NCI-H2171 (cell line): ENCODE measurements at regions not wholly inside any gene's neighbourhood (a gene's known extent, or its start where the extent isn't known, plus 50 kb on each side); places are given as distances from the start of the nearest gene placed in this dataset.

ENCODE experiments used
- DNase-seq: peaks from one replicate; lab custom pipeline; 2025; lab: John Stamatoyannopoulos, UW

GRCh38 chr18:25962919-25963318, 127.5 kb downstream of the SS18 start:
- no peak for DNase-seq

GRCh38 chr18:25962176-25962575, 128.2 kb downstream of the SS18 start:
- DNase-seq, result no peak

- no peak for DNase-seq
Observed at GRCh38 chr18:25957017-25957416, 133.4 kb downstream of the SS18 start.

- no peak for DNase-seq
Observed at GRCh38 chr18:25953111-25953510, 137.3 kb downstream of the SS18 start.

GRCh38 chr18:25950321-25950720, 140.1 kb downstream of the SS18 start:
- DNase-seq, result no peak

GRCh38 chr18:25946540-25946939, 143.9 kb downstream of the SS18 start:
- DNase-seq, result no peak

GRCh38 chr18:25935356-25935755, 155.1 kb downstream of the SS18 start:
- peak; percentile 73 for DNase-seq

- no peak for DNase-seq
Observed at GRCh38 chr18:25931126-25931525, 159.3 kb downstream of the SS18 start.

- DNase-seq, result no peak
Observed at GRCh38 chr18:25929787-25930186, 160.6 kb downstream of the SS18 start.

- no peak for DNase-seq
Observed at GRCh38 chr18:25927830-25928229, 162.6 kb downstream of the SS18 start.

GRCh38 chr18:25923193-25923592, 167.2 kb downstream of the SS18 start:
- no peak for DNase-seq

GRCh38 chr18:25921677-25922421, 168.6 kb downstream of the SS18 start:
- peak; percentile 18 for DNase-seq

GRCh38 chr18:25915907-25916306, 174.5 kb downstream of the SS18 start:
- no peak for DNase-seq

GRCh38 chr18:25898965-25899364, 191.4 kb downstream of the SS18 start:
- peak; percentile 24 for DNase-seq

GRCh38 chr18:25896956-25897355, 193.5 kb downstream of the SS18 start:
- no peak for DNase-seq

GRCh38 chr18:25896178-25896780, 194.1 kb downstream of the SS18 start:
- DNase-seq, result peak; percentile 23

- DNase-seq, result no peak
Observed at GRCh38 chr18:25895518-25895917, 194.9 kb downstream of the SS18 start.

GRCh38 chr18:25886283-25886682, 204.1 kb downstream of the SS18 start:
- no peak for DNase-seq

GRCh38 chr18:25883091-25883490, 207.3 kb downstream of the SS18 start:
- DNase-seq, result no peak

GRCh38 chr18:25881149-25881548, 209.3 kb downstream of the SS18 start:
- no peak for DNase-seq

GRCh38 chr18:25880441-25880840, 210.0 kb downstream of the SS18 start:
- DNase-seq, result no peak

GRCh38 chr18:25876330-25876948, 214.0 kb downstream of the SS18 start:
- DNase-seq, result no peak

- peak; percentile 67 for DNase-seq
Observed at GRCh38 chr18:25875551-25876240, 214.7 kb downstream of the SS18 start.
